ENCODE measurements at regions not wholly inside any gene's neighbourhood (a gene's known extent, or its start where the extent isn't known, plus 50 kb on each side); places are given as distances from the start of the nearest gene placed in this dataset.

- no peak for DNase-seq
Observed at GRCh38 chr13:86976521-86977324, 694.4 kb upstream of the SLITRK5 start.

- DNase-seq, result peak; percentile 84
Observed at GRCh38 chr13:86986448-86986847, 684.7 kb upstream of the SLITRK5 start.

GRCh38 chr13:86992251-86992650 is 678.9 kb upstream of the SLITRK5 start:
- no peak for DNase-seq

GRCh38 chr13:87003265-87003664 is 667.9 kb upstream of the SLITRK5 start:
- no peak for DNase-seq

- DNase-seq, result no peak
Observed at GRCh38 chr13:87005511-87005910, 665.7 kb upstream of the SLITRK5 start.

GRCh38 chr13:87035526-87035925 is 635.6 kb upstream of the SLITRK5 start:
- DNase-seq, result no peak

- DNase-seq, result peak; percentile 1
Observed at GRCh38 chr13:87042946-87043345, 628.2 kb upstream of the SLITRK5 start.

- DNase-seq, result no peak
Observed at GRCh38 chr13:87052731-87053130, 618.4 kb upstream of the SLITRK5 start.

- no peak for DNase-seq
Observed at GRCh38 chr13:87057807-87058520, 613.2 kb upstream of the SLITRK5 start.

- DNase-seq, result no peak
Observed at GRCh38 chr13:87058786-87059329, 612.3 kb upstream of the SLITRK5 start.

- peak; percentile 10 for DNase-seq
Observed at GRCh38 chr13:87078947-87079795, 592.0 kb upstream of the SLITRK5 start.

- DNase-seq, result peak; percentile 7
Observed at GRCh38 chr13:87080100-87080779, 590.9 kb upstream of the SLITRK5 start.

GRCh38 chr13:87084192-87084591 is 587.0 kb upstream of the SLITRK5 start:
- DNase-seq, result no peak

GRCh38 chr13:87087741-87088140 is 583.4 kb upstream of the SLITRK5 start:
- no peak for DNase-seq

GRCh38 chr13:87089391-87089790 is 581.8 kb upstream of the SLITRK5 start:
- no peak for DNase-seq

GRCh38 chr13:87093399-87093798 is 577.8 kb upstream of the SLITRK5 start:
- no peak for DNase-seq

GRCh38 chr13:87094646-87095045 is 576.5 kb upstream of the SLITRK5 start:
- DNase-seq, result peak; percentile 46

GRCh38 chr13:87100431-87100830 is 570.7 kb upstream of the SLITRK5 start:
- DNase-seq, result no peak

GRCh38 chr13:87107651-87108050 is 563.5 kb upstream of the SLITRK5 start:
- no peak for DNase-seq

- DNase-seq, result no peak
Observed at GRCh38 chr13:87120476-87120875, 550.7 kb upstream of the SLITRK5 start.

GRCh38 chr13:87122551-87122950 is 548.6 kb upstream of the SLITRK5 start:
- no peak for DNase-seq

GRCh38 chr13:87123987-87124784 is 547.0 kb upstream of the SLITRK5 start:
- no peak for DNase-seq

All from NCI-H1105 treated with DMSO at 0.1 percent for 48 hours (cell line).